GM21367 (cell line): ENCODE measurements at regions not wholly inside any gene's neighbourhood (a gene's known extent, or its start where the extent isn't known, plus 50 kb on each side); places are given as distances from the start of the nearest gene placed in this dataset.

Experiments
- ATAC-seq: cut with Tn5 transposase; IDR thresholded peaks from one replicate; pipeline ENCODE4 v1.9.1; 2021; ENCODE audit not compliant: unreplicated experiment

DNA sequence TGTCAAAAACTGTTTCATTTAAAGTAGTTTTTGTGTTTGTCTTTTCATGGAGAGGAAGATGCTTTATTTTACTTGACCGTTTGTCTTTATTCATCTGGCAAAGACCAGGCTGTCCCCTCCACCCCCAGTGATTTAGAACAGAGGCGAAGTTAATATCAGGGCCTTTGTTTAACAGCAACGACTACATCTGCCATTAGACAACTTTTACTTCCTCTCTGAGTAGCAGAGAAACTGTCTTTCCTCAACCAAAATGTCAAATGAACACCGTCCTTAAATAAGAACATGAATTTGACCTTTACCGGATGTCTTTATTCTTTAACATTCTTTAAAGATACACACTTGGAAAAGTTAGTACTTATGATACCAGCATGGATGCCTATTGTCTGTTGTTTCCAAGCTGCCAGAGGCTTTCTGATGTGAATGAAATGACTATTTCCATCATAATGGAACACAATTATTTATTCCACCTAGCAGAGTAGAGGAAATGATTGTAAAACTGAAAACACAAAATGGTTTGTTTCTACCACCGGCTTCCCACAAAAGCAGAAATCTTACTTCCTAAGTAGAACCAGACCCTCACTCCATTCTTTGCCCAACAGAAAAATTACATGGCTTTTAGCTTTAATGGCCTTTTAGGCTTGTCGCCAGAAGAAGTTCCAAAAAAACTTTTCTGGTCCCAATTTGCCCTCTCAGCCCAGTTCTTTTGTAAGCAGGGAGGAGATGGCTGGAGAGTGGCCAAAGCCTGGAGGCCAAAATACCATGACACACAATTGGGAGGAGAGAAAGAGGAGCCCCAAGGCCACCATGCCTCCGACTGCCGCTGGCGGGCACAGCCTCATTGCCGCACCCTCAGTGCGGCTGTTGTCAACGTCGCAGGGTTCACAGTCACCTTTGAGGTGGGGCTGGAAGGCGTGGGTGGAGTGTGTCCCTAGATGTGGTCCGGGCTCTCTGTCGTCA lies 168.5 kb downstream of the TEX36 start:
- ATAC-seq = no peak

DNA sequence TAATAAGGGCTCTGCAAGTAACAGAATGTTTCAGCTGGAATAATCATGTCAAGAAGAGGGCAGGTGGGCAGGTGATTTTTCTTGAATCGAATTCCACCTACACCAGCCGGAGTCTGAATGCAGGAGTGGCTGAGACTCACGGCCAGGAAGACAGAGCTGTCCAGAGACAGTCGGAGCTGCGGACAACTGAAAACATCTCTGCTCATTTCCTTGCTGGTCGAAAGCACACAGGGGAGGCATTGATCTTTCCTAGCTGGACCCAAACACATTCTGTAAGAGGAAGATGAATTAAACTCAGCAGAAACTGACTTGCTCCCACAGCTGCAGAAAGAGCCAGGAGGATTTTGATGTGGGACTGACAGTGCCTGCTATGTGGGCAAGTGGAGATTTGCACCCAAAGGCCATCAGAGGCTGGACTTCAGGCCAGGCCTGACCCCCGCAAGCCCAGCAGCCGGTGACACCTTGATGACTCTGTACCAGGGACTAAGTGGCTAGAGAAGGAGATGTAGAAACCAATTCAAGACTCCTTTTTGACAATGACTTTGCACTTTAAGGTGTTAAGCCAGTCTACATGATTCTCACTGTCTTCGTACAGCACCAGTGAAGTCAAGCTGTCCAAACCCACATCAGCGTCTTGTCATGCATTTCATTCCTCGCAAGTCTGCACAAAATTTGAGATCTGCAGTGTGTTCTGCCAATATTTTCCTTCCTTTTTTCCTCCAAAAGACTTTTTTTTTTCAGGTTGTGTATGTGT lies 169.4 kb downstream of the TEX36 start:
- ATAC-seq = no peak

GRCh38 chr10:125510998-125511397 lies 172.0 kb downstream of the TEX36 start:
- no peak for ATAC-seq

DNA sequence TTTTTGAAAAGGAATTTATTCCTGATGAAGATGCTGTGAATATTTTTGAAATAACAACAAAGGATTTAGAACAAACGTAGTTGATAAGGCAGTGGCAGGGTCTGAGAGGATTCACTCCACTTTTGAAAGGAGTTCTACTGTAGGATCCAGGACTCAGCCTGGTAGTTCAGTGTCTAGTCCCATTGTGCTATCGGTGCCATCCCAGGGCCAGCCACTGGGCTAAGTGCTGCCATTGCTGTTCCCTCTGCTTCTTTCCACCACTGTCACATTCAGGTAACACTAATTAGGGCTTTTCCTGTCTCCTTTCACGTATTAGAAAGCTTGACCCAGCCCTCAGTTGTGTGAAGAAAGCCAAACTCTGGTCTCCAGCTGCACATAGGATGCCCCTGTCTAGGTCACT lies 177.3 kb downstream of the TEX36 start:
- no peak for ATAC-seq

DNA sequence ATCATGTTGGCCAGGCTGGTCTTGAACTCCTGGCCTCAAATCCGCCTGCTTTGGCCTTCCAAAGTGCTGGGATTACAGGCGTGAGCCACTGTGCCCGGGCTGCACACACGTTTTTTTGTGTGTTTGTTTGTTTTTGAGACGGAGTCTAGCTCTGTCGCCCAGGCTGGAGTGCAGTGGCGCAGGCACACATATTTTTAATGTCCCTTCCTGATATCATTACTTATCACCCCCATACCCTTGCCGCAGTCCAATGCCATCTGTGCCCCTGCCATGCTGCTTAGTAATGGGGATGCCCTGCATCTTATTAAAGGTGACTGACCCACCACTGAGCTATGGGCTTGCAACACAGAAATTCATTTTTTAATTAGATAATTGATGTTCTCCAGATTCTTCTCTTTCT lies 180.7 kb downstream of the TEX36 start:
- no peak for ATAC-seq

GRCh38 chr10:125495386-125495785 lies 187.6 kb downstream of the TEX36 start:
- ATAC-seq = no peak

DNA sequence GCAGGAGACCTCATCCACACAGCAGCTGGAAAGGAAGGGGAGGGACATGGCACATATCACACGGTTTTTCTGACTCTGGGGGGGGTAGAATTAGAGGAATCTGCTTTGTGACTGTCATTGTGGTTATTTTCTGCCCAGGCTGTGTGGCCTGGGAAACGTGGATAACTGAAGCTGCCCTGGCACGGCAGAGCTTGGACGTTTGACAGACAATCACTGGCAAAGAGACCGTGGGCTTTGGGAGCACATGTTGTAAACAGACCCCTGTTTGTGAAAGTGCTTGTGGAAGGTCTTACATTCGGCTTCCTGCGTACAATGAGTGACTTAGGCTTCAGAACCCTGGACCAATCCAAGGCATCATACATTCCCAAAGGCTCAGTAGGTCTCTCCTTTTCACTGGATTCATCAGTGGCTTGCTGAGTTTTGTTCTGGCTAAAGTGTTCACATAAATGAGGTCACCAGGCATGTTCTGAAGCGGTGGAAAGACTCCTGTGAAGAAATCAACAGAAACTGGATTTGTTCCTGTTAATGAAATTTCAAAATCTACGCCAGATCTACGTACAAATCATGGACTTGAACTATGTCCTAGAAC lies 188.2 kb downstream of the TEX36 start:
- ATAC-seq = no peak

GRCh38 chr10:125491381-125491780 lies 191.6 kb downstream of the TEX36 start:
- no peak for ATAC-seq

DNA sequence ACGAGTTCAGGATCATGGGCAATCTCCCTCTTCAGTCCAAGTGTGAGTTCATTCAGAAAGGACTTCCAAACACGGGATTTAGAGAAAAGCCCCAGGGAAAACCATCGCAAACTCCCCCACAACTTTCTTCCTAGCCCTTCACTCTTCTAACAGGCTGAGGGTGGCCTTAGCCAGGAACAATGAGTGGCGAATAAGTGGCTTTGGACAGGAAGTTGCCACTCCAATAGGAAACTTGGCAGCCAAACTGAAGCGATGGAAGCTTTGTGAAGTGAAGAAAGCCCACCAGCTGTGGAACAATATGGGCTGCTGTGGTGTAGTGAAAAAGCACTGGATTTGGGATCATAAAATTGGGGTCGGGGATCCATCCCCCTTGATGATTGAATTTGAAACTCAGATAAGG lies 193.2 kb downstream of the TEX36 start:
- no peak for ATAC-seq

- ATAC-seq = no peak
These were observed 197.3 kb downstream of the TEX36 start for GRCh38 chr10:125485665-125486064.

DNA sequence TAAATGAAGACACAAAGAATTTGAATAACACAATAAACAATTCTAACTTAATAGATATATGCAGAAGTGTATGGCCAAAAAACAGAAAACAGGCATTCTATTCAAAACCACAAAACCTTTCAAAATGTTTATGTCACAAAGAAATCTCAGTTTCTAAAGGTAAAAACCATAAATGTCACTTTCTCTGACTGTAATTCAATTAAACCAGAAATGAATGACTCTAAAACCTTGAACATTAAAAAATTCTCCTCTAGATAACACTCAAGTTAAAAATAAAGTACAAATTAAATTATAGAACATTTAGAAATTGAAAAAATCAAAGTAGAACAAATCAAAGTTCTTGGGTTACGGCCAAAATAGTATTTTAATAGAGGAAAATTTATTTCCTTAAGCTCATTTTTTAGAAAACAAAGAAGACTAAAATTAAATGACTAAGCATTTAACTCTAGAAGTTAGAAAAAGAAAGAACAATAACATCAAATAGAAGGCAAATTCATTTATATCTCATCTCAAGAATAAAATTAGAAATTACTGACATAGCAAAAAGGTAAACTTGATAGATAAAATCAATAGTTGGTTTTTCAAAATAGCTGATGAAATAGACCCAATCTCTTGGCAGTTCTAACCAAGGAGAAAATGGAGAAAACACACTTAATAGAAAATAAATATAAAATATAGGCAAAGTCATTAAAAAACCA lies 198.8 kb downstream of the TEX36 start:
- ATAC-seq = no peak

DNA sequence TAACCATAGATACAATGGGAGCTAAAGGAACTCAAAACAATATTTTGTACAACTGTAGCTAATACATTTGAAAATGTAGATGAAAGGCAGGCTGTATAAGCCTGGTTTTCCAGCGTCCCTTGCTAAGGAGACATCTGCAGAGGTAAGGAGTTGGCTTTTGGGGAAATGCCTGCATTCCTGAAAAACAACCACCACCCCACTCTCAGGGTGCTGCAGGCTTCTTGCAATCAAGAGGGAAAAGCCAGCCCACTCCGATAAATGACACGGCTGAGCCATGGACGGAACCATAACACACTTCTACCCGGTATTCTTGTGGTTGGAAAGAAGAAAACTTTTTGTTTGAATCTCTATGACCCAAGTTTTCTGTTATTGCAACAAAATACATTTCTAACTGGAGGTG lies 200.3 kb downstream of the TEX36 start:
- no peak for ATAC-seq

- no peak for ATAC-seq
These were observed 200.9 kb downstream of the TEX36 start for GRCh38 chr10:125482108-125482507.

- ATAC-seq = no peak
These were observed 203.9 kb downstream of the TEX36 start for GRCh38 chr10:125479059-125479458.

DNA sequence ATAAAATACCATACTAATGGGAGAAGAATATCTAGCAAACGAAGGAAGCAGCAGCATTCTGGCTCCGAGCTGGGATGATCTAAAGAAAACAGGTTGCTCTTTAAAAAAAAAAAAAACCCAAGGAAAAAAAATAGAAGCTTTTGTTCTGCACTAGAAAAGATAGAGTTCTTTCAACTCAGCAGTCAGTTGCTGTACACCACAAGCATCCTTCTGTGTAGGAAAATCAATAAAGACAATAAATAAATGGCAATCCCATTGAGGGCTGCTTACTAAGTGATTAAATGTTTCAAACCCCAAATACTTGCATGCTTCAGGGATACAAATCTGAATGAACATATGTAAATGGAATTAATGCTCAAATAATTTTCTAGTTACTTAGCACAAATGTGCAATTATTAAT lies 207.1 kb downstream of the TEX36 start:
- no peak for ATAC-seq

GRCh38 chr10:125473143-125473793 lies 209.7 kb downstream of the TEX36 start:
- no peak for ATAC-seq

GRCh38 chr10:125472010-125472607 lies 210.9 kb downstream of the TEX36 start:
- ATAC-seq = no peak

GRCh38 chr10:125468278-125468677 lies 214.7 kb downstream of the TEX36 start:
- ATAC-seq = no peak

DNA sequence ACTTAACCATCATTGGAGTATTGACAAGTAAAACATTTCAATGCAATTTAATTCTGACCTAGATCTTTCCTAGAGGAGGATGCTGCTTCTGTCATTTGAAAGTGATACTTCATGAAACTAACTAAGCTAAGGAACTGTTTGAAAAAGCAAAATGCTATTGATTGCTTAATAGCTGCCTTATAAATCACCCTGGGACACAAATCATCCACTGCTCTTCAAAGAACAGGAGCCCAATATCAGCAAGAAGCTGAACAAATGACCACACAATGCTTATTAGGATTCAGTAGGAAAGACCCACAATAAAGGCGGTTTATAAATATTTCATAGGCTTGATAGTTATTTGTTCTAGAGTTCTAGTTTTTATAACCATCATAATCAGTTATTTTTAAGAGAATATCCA lies 216.3 kb downstream of the TEX36 start:
- ATAC-seq = no peak

DNA sequence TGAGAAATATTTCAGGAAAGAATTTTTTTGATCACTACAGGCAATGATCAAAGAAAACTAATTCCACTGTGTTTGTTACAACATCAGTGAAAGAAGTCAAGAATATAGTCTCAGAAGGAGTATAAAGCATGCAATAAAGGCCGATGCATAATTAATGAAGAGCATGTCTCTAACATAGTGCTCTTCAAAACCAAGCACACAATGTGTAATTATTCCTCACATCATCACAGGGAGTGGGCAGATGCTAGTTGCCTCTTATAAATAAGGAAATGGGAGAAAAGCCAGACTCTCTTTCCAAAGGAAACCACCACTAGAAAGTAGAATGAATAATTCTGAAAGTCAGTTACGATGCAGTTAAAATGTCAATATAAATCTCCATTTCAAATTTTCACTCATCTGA lies 220.1 kb downstream of the TEX36 start:
- no peak for ATAC-seq
